ENCODE measurements at regions not wholly inside any gene's neighbourhood (a gene's known extent, or its start where the extent isn't known, plus 50 kb on each side); places are given as distances from the start of the nearest gene placed in this dataset.

GRCh38 chr3:43865887-43866528 lies 175.3 kb downstream of the ABHD5 start:
- no peak for DNase-seq
- no peak for TF ChIP-seq GATA1 (IDR thresholded peaks at IDR 0.05; ENCODE audit: low read depth, low read length)
- no peak for TF ChIP-seq POLR2A (IDR thresholded peaks at IDR 0.05; ENCODE audit: low read length)

- TF ChIP-seq POLR2A (IDR thresholded peaks at IDR 0.05; ENCODE audit: low read length) (no peak), GATA1 (IDR thresholded peaks at IDR 0.05; ENCODE audit: low read depth, low read length) (no peak)
- DNase-seq, result no peak
Observed at GRCh38 chr3:43866529-43867353, 176.0 kb downstream of the ABHD5 start.

- TF ChIP-seq GATA1 (IDR thresholded peaks at IDR 0.05; ENCODE audit: low read depth, low read length) (no peak), POLR2A (IDR thresholded peaks at IDR 0.05; ENCODE audit: low read length) (no peak)
- DNase-seq, result no peak
Observed at GRCh38 chr3:43867436-43868072, 176.8 kb downstream of the ABHD5 start.

- TF ChIP-seq POLR2A (IDR thresholded peaks at IDR 0.05; ENCODE audit: low read length) (no peak), GATA1 (IDR thresholded peaks at IDR 0.05; ENCODE audit: low read depth, low read length) (no peak)
- no peak for DNase-seq
Observed at GRCh38 chr3:43869491-43869890, 178.8 kb downstream of the ABHD5 start.

GRCh38 chr3:43870120-43870519 lies 179.4 kb downstream of the ABHD5 start:
- no peak for DNase-seq
- TF ChIP-seq GATA1 (IDR thresholded peaks at IDR 0.05; ENCODE audit: low read depth, low read length) (no peak), POLR2A (IDR thresholded peaks at IDR 0.05; ENCODE audit: low read length) (no peak)

GRCh38 chr3:43870844-43871626 lies 180.3 kb downstream of the ABHD5 start:
- DNase-seq, result no peak

GRCh38 chr3:43871627-43872245 lies 181.0 kb downstream of the ABHD5 start:
- DNase-seq, result no peak
- TF ChIP-seq GATA1 (IDR thresholded peaks at IDR 0.05; ENCODE audit: low read depth, low read length) (no peak), POLR2A (IDR thresholded peaks at IDR 0.05; ENCODE audit: low read length) (no peak)

More at GRCh38 chr3:43870844-43871626, 180.3 kb downstream of the ABHD5 start:
- TF ChIP-seq GATA1 (IDR thresholded peaks at IDR 0.05; ENCODE audit: low read depth, low read length) (no peak), POLR2A (IDR thresholded peaks at IDR 0.05; ENCODE audit: low read length) (no peak)

- TF ChIP-seq POLR2A (IDR thresholded peaks at IDR 0.05; ENCODE audit: low read length) (no peak), GATA1 (IDR thresholded peaks at IDR 0.05; ENCODE audit: low read depth, low read length) (no peak)
- DNase-seq, result no peak
Observed at GRCh38 chr3:43872301-43872700, 181.6 kb downstream of the ABHD5 start.

GRCh38 chr3:43872901-43873300 lies 182.2 kb downstream of the ABHD5 start:
- DNase-seq, result no peak
- TF ChIP-seq POLR2A (IDR thresholded peaks at IDR 0.05; ENCODE audit: low read length), result no peak
- TF ChIP-seq GATA1 (IDR thresholded peaks at IDR 0.05; ENCODE audit: low read depth, low read length), result no peak

GRCh38 chr3:43873723-43874122 lies 183.0 kb downstream of the ABHD5 start:
- TF ChIP-seq GATA1 (IDR thresholded peaks at IDR 0.05; ENCODE audit: low read depth, low read length) (no peak), POLR2A (IDR thresholded peaks at IDR 0.05; ENCODE audit: low read length) (no peak)
- no peak for DNase-seq

GRCh38 chr3:43874290-43874689 lies 183.6 kb downstream of the ABHD5 start:
- no peak for DNase-seq
- no peak for TF ChIP-seq GATA1 (IDR thresholded peaks at IDR 0.05; ENCODE audit: low read depth, low read length)
- no peak for TF ChIP-seq POLR2A (IDR thresholded peaks at IDR 0.05; ENCODE audit: low read length)

GRCh38 chr3:43874731-43875130 lies 184.0 kb downstream of the ABHD5 start:
- no peak for DNase-seq
- no peak for TF ChIP-seq GATA1 (IDR thresholded peaks at IDR 0.05; ENCODE audit: low read depth, low read length)
- TF ChIP-seq POLR2A (IDR thresholded peaks at IDR 0.05; ENCODE audit: low read length), result no peak

- TF ChIP-seq POLR2A (IDR thresholded peaks at IDR 0.05; ENCODE audit: low read length) (no peak), GATA1 (IDR thresholded peaks at IDR 0.05; ENCODE audit: low read depth, low read length) (no peak)
- no peak for DNase-seq
Observed at GRCh38 chr3:43876648-43877047, 185.9 kb downstream of the ABHD5 start.
